H1 (cell line): ENCODE measurements at regions not wholly inside any gene's neighbourhood (a gene's known extent, or its start where the extent isn't known, plus 50 kb on each side); places are given as distances from the start of the nearest gene placed in this dataset.

Experiments used
- BRCA1 ChIP-seq: IDR thresholded peaks from 2 replicates; pipeline ENCODE4 v1.6.1; 2012; ENCODE audit warnings: low read depth, low read length, improper control_type of control experiment
- CHD1 ChIP-seq: IDR thresholded peaks from 2 replicates; pipeline ENCODE4 v1.6.1; 2012; ENCODE audit warnings: low read depth, low read length, improper control_type of control experiment
- GABPA ChIP-seq: IDR thresholded peaks from 2 replicates; pipeline ENCODE4 v1.6.1; 2011; ENCODE audit warnings: mild to moderate bottlenecking, low read length, moderate library complexity, borderline replicate concordance; ENCODE audit not compliant: insufficient read depth
- GTF2F1 ChIP-seq: IDR thresholded peaks from 2 replicates; pipeline ENCODE4 v1.6.1; 2012; ENCODE audit warnings: low read depth, low read length, improper control_type of control experiment, borderline replicate concordance
- HDAC2 ChIP-seq, 2 experiments: fragments of 300-600 bp in 1 of 2; sonication (generic) in 1 of 2; IDR thresholded peaks; 2 replicates each; pipeline ENCODE4 v1.6.1; 2011 to 2012; ENCODE audit warnings: low read depth in 2 of 2, low read length in 2 of 2, mild to moderate bottlenecking in 2 of 2, moderate library complexity in 2 of 2, borderline replicate concordance in 1 of 2, inconsistent platforms in 1 of 2
- JUND ChIP-seq: IDR thresholded peaks from 2 replicates; pipeline ENCODE4 v1.6.1; 2011; ENCODE audit warnings: mild to moderate bottlenecking, improper control_type of control experiment, low read length
- NRF1 ChIP-seq: IDR thresholded peaks from 2 replicates; pipeline ENCODE4 v1.6.1; 2011; ENCODE audit warnings: mild to moderate bottlenecking, low read depth, low read length, improper control_type of control experiment
- POLR2A ChIP-seq, 2 experiments: IDR thresholded peaks; 1 replicate in 1 of 2; 2 replicates in 1 of 2; pipeline ENCODE4 v1.6.1; 2011; ENCODE audit warnings: low read depth in 2 of 2, low read length in 2 of 2, mild to moderate bottlenecking in 2 of 2; ENCODE audit errors: control extremely low read depth in 1 of 2
- SIN3A ChIP-seq, 2 experiments: IDR thresholded peaks in 1 of 2; conservative IDR thresholded peaks in 1 of 2; 2 replicates each; pipeline ENCODE4 v1.6.1; 2011 to 2012; ENCODE audit warnings: low read length in 2 of 2, improper control_type of control experiment in 1 of 2, low read depth in 1 of 2, mild to moderate bottlenecking in 1 of 2
- SP1 ChIP-seq: IDR thresholded peaks from 2 replicates; pipeline ENCODE4 v1.6.1; 2011; ENCODE audit warnings: low read depth, low read length
- SUZ12 ChIP-seq: fragments of 200-600 bp; sonication (generic); IDR thresholded peaks from 2 replicates; pipeline ENCODE4 v1.6.1; 2012; ENCODE audit warnings: mild to moderate bottlenecking, inconsistent platforms, low read length, moderate library complexity, mixed read lengths
- TF ChIP-seq, protein P1 (sequence below), 3 experiments: IDR thresholded peaks; 1 replicate in 2 of 3; 2 replicates in 1 of 3; pipeline versions ENCODE4 v1.5.1 to v1.6.1; 2011; ENCODE audit warnings: low read length in 3 of 3, mild to moderate bottlenecking in 3 of 3, inconsistent platforms in 2 of 3, low read depth in 1 of 3, moderate library complexity in 1 of 3; ENCODE audit not compliant: insufficient read depth in 1 of 3; ENCODE audit errors: control extremely low read depth in 1 of 3
- TF ChIP-seq, protein P2 (sequence below): IDR thresholded peaks from 2 replicates; pipeline ENCODE4 v1.6.1; 2012; ENCODE audit warnings: inconsistent platforms
- TF ChIP-seq, protein P3 (sequence below): IDR thresholded peaks from 2 replicates; pipeline ENCODE4 v1.6.1; 2011; ENCODE audit warnings: low read length, improper control_type of control experiment

DNA sequence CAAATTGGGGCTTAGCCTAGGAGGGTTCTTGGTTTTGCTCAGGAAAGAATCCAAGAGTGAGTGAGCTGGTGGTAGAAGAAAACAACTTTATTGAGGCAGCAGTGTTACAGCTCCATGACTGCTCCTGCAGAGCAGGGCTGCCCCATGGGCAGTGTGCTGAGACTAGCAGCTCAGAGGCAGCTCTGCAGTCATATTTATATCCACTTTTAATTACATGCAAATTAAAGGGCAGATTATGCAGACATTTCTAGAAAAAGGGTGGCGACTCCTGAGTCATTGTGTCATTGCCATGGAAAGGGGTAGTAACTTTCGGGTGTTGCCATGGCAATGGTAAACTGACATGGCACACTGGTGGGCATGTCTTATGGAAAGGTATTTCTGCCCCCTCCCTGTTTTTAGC, 202.2 kb downstream of the CLCN4 start:
- TF ChIP-seq NRF1 (no peak), SIN3A (conservative IDR thresholded peaks at IDR 0.05 in 1 of 2, IDR thresholded peaks at IDR 0.05 in 1 of 2; ENCODE audit: low read depth in 1 of 2, low read length in 2 of 2) (no peak), BRCA1 (no peak), POLR2A (IDR thresholded peaks at IDR 0.05; ENCODE audit: control extremely low read depth in 1 of 2, low read depth in 2 of 2, low read length in 2 of 2) (no peak), CHD1 (no peak), SUZ12 (no peak), SP1 (no peak), HDAC2 (IDR thresholded peaks at IDR 0.05; ENCODE audit: borderline replicate concordance in 1 of 2, low read depth in 2 of 2, low read length in 2 of 2) (no peak), GABPA (no peak), JUND (no peak), GTF2F1 (no peak)
- TF ChIP-seq, protein P1, sequence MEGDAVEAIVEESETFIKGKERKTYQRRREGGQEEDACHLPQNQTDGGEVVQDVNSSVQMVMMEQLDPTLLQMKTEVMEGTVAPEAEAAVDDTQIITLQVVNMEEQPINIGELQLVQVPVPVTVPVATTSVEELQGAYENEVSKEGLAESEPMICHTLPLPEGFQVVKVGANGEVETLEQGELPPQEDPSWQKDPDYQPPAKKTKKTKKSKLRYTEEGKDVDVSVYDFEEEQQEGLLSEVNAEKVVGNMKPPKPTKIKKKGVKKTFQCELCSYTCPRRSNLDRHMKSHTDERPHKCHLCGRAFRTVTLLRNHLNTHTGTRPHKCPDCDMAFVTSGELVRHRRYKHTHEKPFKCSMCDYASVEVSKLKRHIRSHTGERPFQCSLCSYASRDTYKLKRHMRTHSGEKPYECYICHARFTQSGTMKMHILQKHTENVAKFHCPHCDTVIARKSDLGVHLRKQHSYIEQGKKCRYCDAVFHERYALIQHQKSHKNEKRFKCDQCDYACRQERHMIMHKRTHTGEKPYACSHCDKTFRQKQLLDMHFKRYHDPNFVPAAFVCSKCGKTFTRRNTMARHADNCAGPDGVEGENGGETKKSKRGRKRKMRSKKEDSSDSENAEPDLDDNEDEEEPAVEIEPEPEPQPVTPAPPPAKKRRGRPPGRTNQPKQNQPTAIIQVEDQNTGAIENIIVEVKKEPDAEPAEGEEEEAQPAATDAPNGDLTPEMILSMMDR (IDR thresholded peaks at IDR 0.05; ENCODE audit: control extremely low read depth in 1 of 3, insufficient read depth in 1 of 3, low read depth in 1 of 3, low read length in 3 of 3): no peak
- TF ChIP-seq, protein P2, sequence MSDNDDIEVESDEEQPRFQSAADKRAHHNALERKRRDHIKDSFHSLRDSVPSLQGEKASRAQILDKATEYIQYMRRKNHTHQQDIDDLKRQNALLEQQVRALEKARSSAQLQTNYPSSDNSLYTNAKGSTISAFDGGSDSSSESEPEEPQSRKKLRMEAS: no peak
- TF ChIP-seq, protein P3, sequence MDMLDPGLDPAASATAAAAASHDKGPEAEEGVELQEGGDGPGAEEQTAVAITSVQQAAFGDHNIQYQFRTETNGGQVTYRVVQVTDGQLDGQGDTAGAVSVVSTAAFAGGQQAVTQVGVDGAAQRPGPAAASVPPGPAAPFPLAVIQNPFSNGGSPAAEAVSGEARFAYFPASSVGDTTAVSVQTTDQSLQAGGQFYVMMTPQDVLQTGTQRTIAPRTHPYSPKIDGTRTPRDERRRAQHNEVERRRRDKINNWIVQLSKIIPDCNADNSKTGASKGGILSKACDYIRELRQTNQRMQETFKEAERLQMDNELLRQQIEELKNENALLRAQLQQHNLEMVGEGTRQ: no peak
